ENCODE measurements at regions not wholly inside any gene's neighbourhood (a gene's known extent, or its start where the extent isn't known, plus 50 kb on each side); places are given as distances from the start of the nearest gene placed in this dataset.

- TF ChIP-seq CTCF (conservative IDR thresholded peaks at IDR 0.05; ENCODE audit: low read depth, low read length) = no peak
- TF ChIP-seq EZH2phosphoT487 (IDR thresholded peaks at IDR 0.05; ENCODE audit: borderline replicate concordance, low read length) = no peak
- no peak for TF ChIP-seq EZH2 (IDR thresholded peaks at IDR 0.05; ENCODE audit: low read length, unreplicated experiment)
Measured at GRCh38 chr20:16178546-16179135, 394.6 kb downstream of the KIF16B start.

DNA sequence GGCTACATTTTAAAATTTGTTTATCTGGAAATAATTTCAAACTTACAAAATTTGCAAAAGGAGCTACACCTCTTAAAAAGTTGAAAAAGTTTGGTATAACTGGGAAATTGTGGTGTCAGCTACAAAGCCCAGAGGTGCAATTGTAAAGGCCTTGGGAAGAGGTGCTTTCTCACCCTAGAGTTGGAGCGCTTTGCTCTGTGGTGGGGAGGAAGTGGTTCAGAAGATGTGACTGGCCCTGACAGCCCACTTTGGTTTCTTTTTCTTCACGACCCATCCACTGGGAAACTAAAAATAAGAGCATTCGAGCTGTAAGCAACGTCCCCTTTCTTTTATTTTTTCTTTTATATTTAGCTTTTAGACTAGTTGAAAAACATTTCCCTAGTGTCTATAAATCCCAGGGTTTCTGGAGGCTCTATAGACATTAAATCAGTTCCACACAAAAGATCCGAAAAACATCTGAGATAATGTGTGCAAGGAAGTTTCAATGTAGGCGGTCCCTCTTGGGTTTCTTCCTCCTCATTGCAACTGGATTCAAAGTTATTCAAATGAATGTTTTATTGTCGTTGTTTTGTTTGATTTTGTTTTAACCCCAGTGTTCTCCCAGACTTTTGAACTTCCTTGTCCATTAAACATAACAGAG is 397.8 kb downstream of the KIF16B start:
- intact Hi-C loops (cut with micrococcal nuclease) = no loop called here
- CTCF ChIA-PET = no interaction called here
- no peak overlapping the region for H3K4me2 ChIP-seq (ENCODE audit: low read length)
- no peak overlapping the region for H3K9ac ChIP-seq (ENCODE audit: low read length)
- H2AFZ ChIP-seq (ENCODE audit: low read length) = no peak overlapping the region
- no peak overlapping the region for H3K4me3 ChIP-seq (ENCODE audit: low read length)
- H3K36me3 ChIP-seq (ENCODE audit: low read depth, low read length) = no peaks in the 10 kb centered on the region
- POLR2A ChIA-PET (ENCODE audit: unreplicated experiment) = no interaction called here
- no peak for TF ChIP-seq CTCF (conservative IDR thresholded peaks at IDR 0.05; ENCODE audit: low read depth, low read length)
- TF ChIP-seq EZH2 (IDR thresholded peaks at IDR 0.05; ENCODE audit: low read length, unreplicated experiment) = no peak
- no peak for TF ChIP-seq EZH2phosphoT487 (IDR thresholded peaks at IDR 0.05; ENCODE audit: borderline replicate concordance, low read length)
- no peaks in the 10 kb centered on the region for H4K20me1 ChIP-seq (ENCODE audit: low read length)
- no peaks in the 10 kb centered on the region for H3F3A ChIP-seq (ENCODE audit: low read length, unreplicated experiment)
- no peaks in the 10 kb centered on the region for H3K9me3 ChIP-seq (ENCODE audit: low read length)
- no peak overlapping the region for H3K27ac ChIP-seq (ENCODE audit: low read length)
- no peaks in the 10 kb centered on the region for H3K79me2 ChIP-seq (ENCODE audit: low read length)
- H3K27me3 ChIP-seq (ENCODE audit: low read length) = no peaks in the 10 kb centered on the region
- DNase-seq = no peak
- no peaks in the 10 kb centered on the region; the same call in 1 of the 2 replicates for H3K9me2 ChIP-seq (replicated peaks; ENCODE audit: low read length)
- BruUV-seq (replicated peaks) = no TSS peak
- peaks cover 7% of the 10 kb centered on the region; the same call in 1 of the 2 replicates for H3K4me1 ChIP-seq (ENCODE audit: insufficient read depth, low read length)
- ATAC-seq = no peak

More at GRCh38 chr20:16178546-16179135, 394.6 kb downstream of the KIF16B start:
- no peaks in the 10 kb centered on the region for H3K4me1 ChIP-seq (ENCODE audit: insufficient read depth, low read length)
- intact Hi-C loops (cut with micrococcal nuclease) = no loop called here
- no peak overlapping the region for H3K4me3 ChIP-seq (ENCODE audit: low read length)
- no peaks in the 10 kb centered on the region for H3K79me2 ChIP-seq (ENCODE audit: low read length)
- no peak overlapping the region for H3K9ac ChIP-seq (ENCODE audit: low read length)
- H3K36me3 ChIP-seq (ENCODE audit: low read depth, low read length) = no peaks in the 10 kb centered on the region
- no peaks in the 10 kb centered on the region; the same call in 1 of the 2 replicates for H3K9me2 ChIP-seq (replicated peaks; ENCODE audit: low read length)
- BruUV-seq (replicated peaks) = no TSS peak
- H2AFZ ChIP-seq (ENCODE audit: low read length) = no peak overlapping the region
- no peaks in the 10 kb centered on the region for H3F3A ChIP-seq (ENCODE audit: low read length, unreplicated experiment)
- H3K27ac ChIP-seq (ENCODE audit: low read length) = no peak overlapping the region
- POLR2A ChIA-PET (ENCODE audit: unreplicated experiment) = no interaction called here
- CTCF ChIA-PET = no interaction called here
- no peaks in the 10 kb centered on the region for H3K9me3 ChIP-seq (ENCODE audit: low read length)
- DNase-seq (no peak), ATAC-seq (no peak)
- no peaks in the 10 kb centered on the region for H4K20me1 ChIP-seq (ENCODE audit: low read length)
- H3K4me2 ChIP-seq (ENCODE audit: low read length) = no peak overlapping the region
- H3K27me3 ChIP-seq (ENCODE audit: low read length) = no peaks in the 10 kb centered on the region

GRCh38 chr20:16174311-16174710 is 398.9 kb downstream of the KIF16B start:
- Histone ChIP-seq H3K27ac (ENCODE audit: low read length) (no peak overlapping the region), H3K36me3 (ENCODE audit: low read depth, low read length) (no peaks in the 10 kb centered on the region), H3K4me2 (ENCODE audit: low read length) (no peak overlapping the region), H3K9me3 (ENCODE audit: low read length) (no peaks in the 10 kb centered on the region), H3K4me1 (ENCODE audit: insufficient read depth, low read length) (peaks cover 7% of the 10 kb centered on the region; the same call in 1 of the 2 replicates), H3K27me3 (ENCODE audit: low read length) (no peaks in the 10 kb centered on the region), H3F3A (ENCODE audit: low read length, unreplicated experiment) (no peaks in the 10 kb centered on the region), H3K79me2 (ENCODE audit: low read length) (no peaks in the 10 kb centered on the region), H3K4me3 (ENCODE audit: low read length) (no peak overlapping the region), H3K9ac (ENCODE audit: low read length) (no peak overlapping the region), H3K9me2 (replicated peaks; ENCODE audit: low read length) (no peaks in the 10 kb centered on the region), H4K20me1 (ENCODE audit: low read length) (no peaks in the 10 kb centered on the region), H2AFZ (ENCODE audit: low read length) (no peak overlapping the region)
- no TSS peak for BruUV-seq (replicated peaks)
- intact Hi-C loops (cut with micrococcal nuclease) = no loop called here
- ChIA-PET POLR2A (ENCODE audit: unreplicated experiment) (no interaction called here), CTCF (no interaction called here)
- TF ChIP-seq EZH2 (IDR thresholded peaks at IDR 0.05; ENCODE audit: low read length, unreplicated experiment) (no peak), EZH2phosphoT487 (IDR thresholded peaks at IDR 0.05; ENCODE audit: borderline replicate concordance, low read length) (no peak), CTCF (conservative IDR thresholded peaks at IDR 0.05; ENCODE audit: low read depth, low read length) (no peak)
- DNase-seq (no peak), ATAC-seq (no peak)
